T47D (cell line): ENCODE measurements at regions not wholly inside any gene's neighbourhood (a gene's known extent, or its start where the extent isn't known, plus 50 kb on each side); places are given as distances from the start of the nearest gene placed in this dataset.

Source experiments
- DNase-seq, 2 experiments: peaks; one replicate each; pipeline versions ENCODE4 v3.0.0 to v3.0.0-alpha.2; 2011 to 2012; ENCODE audit warnings: low read depth in 1 of 2, low spot score in 1 of 2
- JUND ChIP-seq: IDR thresholded peaks from 2 replicates; pipeline ENCODE4 v1.6.1; 2012; ENCODE audit warnings: low read depth
- in situ Hi-C: cut with HindIII; loops from 2 replicates; pipeline ENCODE4 v1.10.0; 2016; ENCODE audit warnings: low sequenced_read_pairs, low pct_unique_long_range_greater_than_20kb

DNA sequence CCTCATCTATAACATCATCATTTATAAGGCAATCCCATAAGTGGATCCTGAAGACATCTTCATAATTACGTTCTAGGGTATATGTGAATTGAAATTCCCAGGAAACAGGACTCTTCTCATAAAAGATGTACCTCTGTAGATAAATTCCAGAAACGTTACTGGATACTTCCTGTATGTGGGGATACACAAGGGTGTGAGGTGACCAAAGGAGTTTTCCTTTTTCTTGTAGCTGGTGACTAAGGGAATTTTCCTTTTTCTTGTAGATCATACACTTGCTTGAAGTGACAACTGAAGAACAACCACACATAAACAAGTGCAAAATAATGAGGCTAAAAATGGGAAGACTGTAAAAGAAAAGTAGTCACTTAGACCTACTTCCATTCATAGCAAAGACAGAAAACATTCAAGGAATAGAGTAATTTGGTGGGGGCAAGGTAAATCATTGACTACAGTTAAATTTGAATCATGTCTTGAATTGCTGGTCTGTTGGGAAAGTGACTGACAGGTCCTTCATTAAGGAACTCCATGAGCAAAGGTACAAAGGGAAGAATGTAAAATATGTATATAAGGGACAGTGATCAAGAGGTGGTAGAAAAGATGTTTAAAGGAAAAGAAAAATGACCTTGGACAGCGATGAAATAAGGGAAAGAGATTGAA lies 53.2 kb upstream of the UBE2E3 start:
- in situ Hi-C loops = no loop called here
- no peak for DNase-seq
- no peak for TF ChIP-seq JUND

DNA sequence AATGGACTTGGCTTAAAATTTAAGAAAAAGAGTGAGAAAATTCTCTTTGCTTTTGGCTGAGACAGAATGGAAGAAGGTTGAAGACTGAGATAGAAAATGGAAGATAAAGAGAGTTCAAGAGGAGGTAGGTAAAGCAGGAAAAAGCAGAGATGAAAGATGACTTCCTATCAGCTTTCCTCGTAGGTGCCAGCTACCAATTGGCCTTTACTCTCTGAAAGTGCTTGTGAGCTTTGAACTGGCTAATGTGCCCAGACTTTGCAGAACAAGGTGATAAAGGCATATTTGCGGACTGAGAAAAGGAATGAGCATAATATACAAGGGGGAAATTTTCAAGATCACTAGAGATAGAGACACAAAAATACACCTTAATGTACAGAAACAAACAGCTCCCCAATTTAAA lies 54.7 kb upstream of the UBE2E3 start:
- DNase-seq = no peak
- no peak for TF ChIP-seq JUND
- in situ Hi-C loops = no loop called here

DNA sequence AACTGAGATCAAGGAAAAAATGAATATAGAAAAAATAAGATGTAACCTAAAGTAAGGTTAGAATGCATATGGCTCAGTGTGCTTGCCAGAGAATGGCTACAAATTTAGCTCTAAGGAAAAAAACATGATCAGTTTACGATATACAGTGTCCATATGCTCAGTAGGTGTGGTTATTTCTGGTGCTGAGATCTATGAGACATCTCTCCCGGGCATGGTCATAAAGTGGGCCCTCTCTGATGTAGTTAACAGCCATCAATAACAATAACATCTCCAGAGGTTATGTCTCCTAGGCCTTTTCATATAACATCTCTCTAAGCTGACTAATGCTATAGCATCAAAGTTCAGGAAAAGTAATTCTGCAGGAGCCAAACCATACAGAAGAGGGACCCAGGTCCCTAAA lies 56.3 kb upstream of the UBE2E3 start:
- no peak for DNase-seq
- in situ Hi-C loops = no loop called here

DNA sequence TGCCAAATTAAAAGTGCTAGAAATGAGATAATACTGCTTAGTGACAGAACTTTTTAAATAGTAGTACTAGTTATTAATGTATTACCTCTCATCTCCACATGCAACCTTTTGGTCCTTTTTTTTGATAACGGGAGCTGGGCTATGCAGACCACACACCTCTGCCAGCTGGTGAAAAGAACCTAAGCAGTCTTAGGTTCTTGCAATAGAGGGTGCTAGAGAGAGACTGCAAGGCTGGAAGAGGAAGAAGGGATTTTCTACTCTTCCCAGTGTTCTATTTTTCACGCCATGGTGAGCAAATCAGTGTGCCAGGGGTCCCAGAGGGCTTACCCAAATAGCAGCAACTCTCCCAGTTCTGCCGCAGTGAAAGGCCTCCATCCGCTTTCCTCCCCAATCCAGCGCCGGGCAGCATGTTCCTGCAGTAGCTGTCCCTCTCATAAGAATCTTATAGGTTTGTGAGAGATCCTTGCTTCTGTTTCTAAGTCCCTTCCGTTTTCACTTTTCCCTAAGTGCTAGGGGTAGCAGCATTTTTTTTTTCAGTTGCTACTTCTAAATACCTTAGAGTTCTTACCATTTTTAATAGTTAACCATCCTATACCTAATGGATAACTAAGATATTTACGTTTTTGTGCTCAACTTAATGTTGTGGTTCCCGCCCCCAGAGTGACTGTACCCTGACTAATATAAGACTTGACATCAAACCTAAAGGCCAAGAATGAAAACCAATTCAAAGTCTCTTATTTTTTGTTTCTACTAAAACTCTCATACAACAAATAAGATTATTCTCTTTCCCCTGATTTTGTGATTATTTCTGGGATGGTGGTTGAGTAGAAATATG lies 69.4 kb upstream of the UBE2E3 start:
- TF ChIP-seq JUND = no peak
- in situ Hi-C loops = no loop called here
- no peak for DNase-seq

More for the DNA sequence above, 56.3 kb upstream of the UBE2E3 start:
- TF ChIP-seq JUND = no peak

DNA sequence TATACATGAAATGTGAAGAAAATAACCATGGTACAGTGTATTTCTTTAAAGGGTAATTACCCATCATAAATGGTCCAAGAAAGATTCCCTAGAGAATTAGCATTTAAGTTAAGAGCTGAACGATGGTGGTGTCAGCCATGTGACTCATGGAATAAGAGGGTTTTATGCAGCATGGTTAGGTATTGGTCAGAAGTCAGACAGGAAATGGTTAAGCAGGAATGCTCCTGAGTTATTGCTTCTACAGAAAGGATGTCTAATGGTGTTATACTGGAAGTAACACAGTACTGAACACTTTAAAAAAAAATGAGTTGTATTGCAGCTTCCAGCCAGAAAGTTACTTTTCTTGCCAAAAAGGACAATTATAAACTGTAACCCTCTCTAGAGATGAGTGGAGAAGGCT lies 72.7 kb upstream of the UBE2E3 start:
- in situ Hi-C loops = no loop called here

DNA sequence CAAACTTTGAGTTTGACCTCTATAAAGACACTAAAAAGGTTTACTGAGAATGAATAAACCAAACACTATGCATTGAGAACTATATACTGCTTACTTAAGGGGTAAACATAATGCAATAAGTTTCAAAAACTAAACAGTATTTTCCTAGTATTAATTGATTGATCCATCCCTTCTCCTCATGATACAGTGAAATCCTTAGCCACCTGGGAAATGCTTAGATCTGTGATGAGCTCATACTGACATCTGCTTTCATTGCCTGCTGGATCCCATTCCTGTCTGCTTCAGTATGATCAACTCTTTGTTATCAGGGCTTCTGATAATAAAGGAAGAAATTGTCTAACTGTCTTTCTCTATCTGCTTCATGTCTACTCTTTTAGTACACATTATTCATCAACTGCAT lies 74.9 kb upstream of the UBE2E3 start:
- DNase-seq = no peak
- no peak for TF ChIP-seq JUND
- in situ Hi-C loops = no loop called here

More for the DNA sequence above, 72.7 kb upstream of the UBE2E3 start:
- no peak for TF ChIP-seq JUND
- DNase-seq = no peak

DNA sequence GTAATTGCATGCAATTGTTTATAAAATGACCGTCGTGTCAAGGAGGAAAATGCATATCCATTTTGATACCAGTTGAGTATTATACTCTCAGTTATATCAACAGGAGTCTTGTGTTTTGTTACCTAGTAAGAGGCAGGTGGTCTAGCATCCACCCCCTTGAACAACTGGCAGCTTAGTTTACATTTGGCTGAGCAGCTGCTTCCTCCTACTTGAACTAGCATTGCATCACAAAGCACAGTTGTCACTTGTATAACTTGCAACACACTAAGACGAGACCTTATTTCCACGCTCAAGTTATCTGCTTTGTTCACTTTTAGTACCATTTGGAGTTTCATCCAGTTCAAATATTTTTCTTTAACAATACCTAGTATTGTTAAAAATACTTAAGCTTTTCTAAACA lies 75.4 kb upstream of the UBE2E3 start:
- in situ Hi-C loops = no loop called here
- no peak for TF ChIP-seq JUND
- no peak for DNase-seq

DNA sequence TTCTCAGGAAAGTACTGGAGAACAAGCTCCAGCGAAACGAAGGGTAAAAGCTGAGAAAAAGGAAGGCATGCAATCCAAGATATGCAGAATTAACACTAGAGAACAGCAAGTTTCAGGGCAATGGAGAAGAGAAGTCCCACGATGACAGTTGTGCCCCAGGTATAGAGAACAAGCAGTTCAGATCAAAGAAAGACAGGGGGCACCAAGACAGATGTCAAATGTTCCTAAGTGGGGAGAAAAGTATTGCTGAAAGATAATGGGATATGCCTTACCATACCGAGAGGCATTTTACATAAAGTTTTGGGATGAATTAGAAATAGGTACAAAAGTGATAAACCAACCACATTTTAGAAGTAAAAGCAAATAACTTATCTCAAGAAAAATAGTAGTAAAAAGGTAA lies 79.1 kb upstream of the UBE2E3 start:
- in situ Hi-C loops = no loop called here
- DNase-seq = no peak
- TF ChIP-seq JUND = no peak

DNA sequence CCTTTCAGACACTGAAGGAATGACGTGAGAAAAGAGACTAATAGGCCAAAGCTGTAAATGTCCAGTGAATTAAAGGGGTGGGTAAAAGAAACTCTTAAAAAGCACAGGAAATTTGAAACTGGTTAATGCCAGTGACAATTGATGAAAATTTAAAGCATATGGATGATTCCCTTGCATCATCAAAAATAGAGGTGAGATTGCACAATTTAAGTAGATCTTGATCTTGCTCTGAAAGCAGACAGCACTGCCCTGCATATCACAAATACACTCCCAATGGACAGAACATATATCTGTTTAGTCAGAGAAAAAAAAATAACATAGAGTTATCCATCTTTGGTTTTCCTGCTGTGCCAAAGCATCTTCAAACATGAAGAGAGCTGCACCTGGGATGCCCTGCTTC lies 86.7 kb upstream of the UBE2E3 start:
- in situ Hi-C loops = no loop called here
- TF ChIP-seq JUND = no peak
- DNase-seq = no peak

DNA sequence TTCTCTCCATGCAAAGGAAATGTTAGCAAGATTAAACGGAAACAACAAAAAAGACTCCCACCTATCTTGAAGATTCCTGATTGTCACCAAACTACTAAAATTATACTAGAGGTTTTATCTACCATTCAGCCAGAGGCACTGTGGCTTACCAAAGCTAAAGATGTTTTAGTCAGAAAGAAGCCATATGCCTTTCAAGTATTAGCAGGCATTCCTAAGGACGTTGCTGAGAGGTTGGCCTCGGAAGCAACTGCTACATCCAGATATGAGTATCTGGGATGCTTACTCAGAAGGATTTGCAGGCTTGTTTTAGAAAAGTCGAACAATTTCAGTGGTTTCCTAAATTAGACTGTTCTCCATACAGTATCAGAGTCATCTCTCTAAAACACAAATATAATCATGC lies 88.3 kb upstream of the UBE2E3 start:
- in situ Hi-C loops = no loop called here
- TF ChIP-seq JUND = no peak
- DNase-seq = no peak

DNA sequence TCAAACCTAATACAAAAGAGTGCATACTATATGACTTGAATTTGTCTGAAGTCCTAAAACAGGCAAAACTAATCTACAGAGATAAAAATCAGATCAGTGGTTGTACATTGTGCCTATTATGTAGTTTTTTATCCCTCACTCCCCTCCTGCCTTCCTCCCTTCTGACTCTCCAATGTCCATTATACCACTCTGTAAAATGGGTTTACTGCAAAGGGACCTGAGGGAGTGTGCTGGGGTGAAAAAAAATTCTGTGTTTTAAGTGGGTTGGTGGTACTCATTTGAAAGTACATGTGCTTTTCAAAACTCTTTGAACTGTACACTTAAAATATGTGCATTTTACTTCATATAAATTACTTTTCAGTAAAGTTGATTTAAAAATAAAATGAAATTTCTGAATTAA lies 89.0 kb upstream of the UBE2E3 start:
- no peak for TF ChIP-seq JUND
- no peak for DNase-seq
- in situ Hi-C loops = no loop called here

DNA sequence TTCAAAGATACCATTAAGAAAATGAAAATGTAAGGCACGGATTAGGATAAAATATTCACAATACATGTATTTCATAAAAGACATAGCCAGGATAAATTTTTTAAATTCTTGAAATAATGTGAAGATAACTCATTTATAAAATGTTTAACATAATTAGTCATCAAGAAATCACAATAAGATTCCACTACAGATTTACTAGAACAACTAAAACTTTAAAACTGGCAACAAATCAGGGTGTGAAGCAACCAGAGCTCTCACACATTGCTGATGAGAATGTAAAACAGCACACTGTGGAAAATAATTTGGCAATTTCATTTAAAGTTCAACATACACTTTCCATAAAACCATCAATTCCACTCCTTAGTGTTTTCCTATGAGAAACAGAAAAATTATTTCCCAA lies 89.6 kb upstream of the UBE2E3 start:
- no peak for DNase-seq
- in situ Hi-C loops = no loop called here
- TF ChIP-seq JUND = no peak

DNA sequence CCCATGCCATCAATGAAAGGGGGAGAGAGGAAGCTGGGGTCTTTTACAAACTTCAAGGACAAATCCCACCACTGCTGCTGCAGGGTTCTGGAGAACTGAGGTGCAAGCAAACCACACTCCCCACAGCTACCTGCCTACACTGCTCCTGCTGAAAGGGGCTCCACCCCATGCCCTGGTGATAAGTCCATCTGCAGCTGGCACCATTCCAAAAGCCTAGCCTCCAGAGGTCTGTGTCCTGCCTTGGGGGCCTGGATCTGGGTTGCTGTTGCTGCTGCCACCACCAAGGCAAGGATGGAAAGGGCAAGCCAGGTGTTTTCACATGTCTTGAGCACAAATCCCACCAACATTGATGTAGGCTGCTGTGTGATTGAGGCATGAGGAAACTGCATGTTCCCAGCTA lies 97.4 kb upstream of the UBE2E3 start:
- in situ Hi-C loops = no loop called here
- TF ChIP-seq JUND = no peak

More for the DNA sequence above, 97.4 kb upstream of the UBE2E3 start:
- DNase-seq = no peak
